GM11168 (cell line): ENCODE measurements at regions not wholly inside any gene's neighbourhood (a gene's known extent, or its start where the extent isn't known, plus 50 kb on each side); places are given as distances from the start of the nearest gene placed in this dataset.
"Not testable (repeated sequence)": the region's sequence is repeated elsewhere in the genome, so short reads cannot be mapped to it uniquely, and the experiment has no call there.

Experiments used
- in situ Hi-C: fragments of 300-500 bp; cut with MboI; formaldehyde crosslinking; loops from one replicate; pipeline ENCODE4 v1.12.0; 2022; ENCODE audit warnings: low sequenced_read_pairs; ENCODE audit not compliant: unreplicated experiment

GRCh38 chr1:208668991-208669390, 424.8 kb upstream of the PLXNA2 start:
- in situ Hi-C loops = loop anchor here (25.0 kb wide), 1 partner anchor 518 kb away; no protein-coding TSS in a partner anchor

- in situ Hi-C loops = loop anchor here (25.0 kb wide), 1 partner anchor 517 kb away; no protein-coding TSS in a partner anchor
Observed at GRCh38 chr1:208670778-208671177, 426.6 kb upstream of the PLXNA2 start.

DNA sequence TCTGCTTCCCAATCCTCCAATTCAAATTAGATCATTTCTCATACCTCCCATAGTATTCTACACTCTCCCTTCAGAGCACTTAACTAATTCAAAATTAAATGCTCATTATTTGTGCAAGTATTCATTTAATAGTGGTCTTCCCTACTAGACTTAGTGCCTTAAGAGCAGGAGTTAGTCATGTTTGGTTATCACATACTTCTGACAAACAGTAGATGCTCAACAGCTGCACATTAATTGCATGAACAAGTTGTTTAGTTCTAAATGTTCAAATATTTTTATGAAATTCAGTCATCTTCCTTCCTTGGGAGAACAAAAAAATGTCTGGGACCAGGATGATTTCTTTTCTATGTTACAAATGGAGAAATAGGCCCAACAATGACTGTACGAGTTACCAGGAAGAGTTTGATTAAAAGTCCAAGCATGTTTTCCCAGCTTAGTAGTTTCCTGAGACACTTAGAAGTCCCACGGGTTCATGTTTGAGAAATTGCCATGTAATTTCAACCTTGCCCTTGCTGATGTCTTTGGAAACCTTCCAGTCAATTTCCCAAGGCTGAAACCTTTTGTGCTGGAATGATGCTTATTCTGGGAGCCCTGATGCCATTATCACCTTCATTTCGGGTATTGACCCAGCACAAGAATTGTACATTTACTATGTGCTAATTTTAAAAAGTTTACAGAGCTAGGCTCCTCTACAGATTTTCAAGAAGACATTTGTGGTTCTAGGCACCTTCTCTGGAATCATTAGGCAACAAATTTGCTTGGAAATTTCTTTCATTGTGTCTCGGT, 437.9 kb upstream of the PLXNA2 start:
- in situ Hi-C loops = no loop called here

- in situ Hi-C loops = no loop called here
Observed at GRCh38 chr1:208682664-208683013, 438.5 kb upstream of the PLXNA2 start.

DNA sequence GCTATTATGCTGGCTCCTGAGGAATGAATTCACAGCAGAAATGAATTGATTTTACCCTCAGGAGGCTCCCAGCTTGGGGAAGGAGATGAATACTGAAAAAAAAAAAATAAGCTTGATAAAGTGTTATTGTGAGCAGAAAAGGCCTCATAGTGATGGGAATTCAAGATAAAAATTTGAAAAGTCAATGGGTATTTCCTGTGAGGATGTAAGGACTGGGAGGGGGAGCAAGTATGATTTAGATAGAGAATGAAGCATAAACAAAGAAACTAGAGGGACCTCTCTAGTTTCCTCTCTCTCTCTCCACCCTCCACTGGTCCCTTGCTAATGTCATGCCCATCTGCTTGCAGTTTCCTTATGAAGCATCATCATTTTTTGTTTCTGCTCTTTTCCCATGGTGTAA, 439.0 kb upstream of the PLXNA2 start:
- in situ Hi-C loops = no loop called here

DNA sequence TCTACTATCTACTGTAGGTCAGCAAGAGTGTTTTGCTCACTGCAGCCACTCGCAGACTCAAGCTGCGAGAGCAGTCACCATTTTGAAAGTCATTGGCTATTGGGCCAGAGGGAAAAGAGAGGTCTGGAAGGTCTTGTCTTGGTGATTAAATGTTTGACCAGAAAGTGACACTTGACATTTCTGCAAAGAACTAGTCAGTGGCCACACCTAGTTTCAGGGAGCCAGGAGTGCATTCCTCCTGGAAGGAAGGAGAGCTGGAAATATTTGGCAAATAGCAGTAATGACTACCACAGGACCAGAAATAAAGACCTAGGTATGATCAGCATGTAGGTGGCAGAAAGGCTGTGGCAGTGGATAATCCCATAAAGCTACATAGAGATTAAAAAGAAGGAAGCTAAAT, 440.0 kb upstream of the PLXNA2 start:
- in situ Hi-C loops = no loop called here

DNA sequence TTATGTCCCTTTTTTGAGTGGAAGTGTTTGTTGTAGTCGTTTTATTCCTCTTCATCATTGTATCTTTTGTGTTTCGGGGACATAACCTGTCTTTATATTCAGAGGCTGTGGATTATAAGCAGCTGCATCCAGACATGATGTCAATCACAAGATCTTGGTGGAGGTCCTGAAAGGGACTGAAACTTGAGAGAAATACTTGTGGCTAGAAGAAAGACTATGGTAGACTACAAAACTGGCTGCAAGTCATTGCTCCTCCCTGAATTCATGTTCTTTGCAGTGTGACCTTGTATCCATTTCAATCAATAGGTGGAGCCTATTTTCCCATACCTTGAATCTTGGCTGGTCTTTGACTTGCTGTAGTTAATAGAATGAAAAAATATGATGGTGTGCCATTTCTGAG, 442.4 kb upstream of the PLXNA2 start:
- in situ Hi-C loops = no loop called here

DNA sequence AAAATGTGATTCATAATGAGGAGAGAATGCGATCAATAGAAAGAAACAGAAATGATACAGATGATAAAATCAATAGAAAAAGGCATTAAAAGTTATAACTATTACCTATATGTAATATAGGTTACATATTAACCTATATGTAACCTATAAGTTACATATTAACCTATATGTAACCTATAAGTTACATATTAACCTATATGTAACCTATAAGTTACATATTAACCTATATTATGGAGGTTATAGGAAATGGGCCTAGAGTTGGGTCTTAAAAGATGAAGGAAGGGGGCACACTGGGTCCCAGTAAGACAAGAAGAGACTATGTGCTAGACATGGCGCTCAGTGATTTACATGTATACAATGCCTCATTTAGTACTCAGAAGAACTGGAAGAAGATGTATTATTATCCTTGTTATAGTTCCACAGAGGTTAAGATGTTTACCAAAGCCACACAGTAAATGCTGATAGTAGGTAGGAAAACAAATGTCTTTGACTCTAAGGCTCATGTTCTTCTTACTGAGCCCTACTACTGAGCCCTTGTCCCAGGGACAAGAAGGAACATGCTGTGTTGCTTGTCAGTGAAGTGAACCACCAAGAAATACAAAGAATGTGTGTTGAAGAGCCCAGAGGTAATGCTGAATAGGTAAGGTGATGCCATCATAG, 444.6 kb upstream of the PLXNA2 start:
- in situ Hi-C loops = no loop called here

DNA sequence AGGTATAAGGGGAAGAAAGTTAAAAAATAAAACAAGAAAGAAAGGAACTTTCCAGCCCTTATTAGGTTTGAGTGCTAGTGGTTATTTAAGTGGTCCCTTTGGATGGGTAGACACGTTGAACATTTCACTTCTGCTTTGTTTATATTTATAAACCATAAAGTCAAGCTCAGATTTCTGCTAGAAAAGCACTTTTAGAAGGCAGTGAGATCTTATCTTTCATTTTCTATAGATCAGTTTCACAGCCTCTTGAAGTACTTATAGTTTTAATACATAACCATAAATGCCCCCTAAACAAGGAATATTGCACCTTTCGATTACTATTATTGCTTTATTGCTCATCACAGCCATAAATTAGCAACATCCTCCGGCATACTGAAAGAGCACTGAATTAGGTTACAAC, 446.8 kb upstream of the PLXNA2 start:
- in situ Hi-C loops = no loop called here

- in situ Hi-C loops = no loop called here
Observed at GRCh38 chr1:208709981-208710380, 465.8 kb upstream of the PLXNA2 start.

- in situ Hi-C loops = no loop called here
Observed at GRCh38 chr1:208714323-208714722, 470.1 kb upstream of the PLXNA2 start.

DNA sequence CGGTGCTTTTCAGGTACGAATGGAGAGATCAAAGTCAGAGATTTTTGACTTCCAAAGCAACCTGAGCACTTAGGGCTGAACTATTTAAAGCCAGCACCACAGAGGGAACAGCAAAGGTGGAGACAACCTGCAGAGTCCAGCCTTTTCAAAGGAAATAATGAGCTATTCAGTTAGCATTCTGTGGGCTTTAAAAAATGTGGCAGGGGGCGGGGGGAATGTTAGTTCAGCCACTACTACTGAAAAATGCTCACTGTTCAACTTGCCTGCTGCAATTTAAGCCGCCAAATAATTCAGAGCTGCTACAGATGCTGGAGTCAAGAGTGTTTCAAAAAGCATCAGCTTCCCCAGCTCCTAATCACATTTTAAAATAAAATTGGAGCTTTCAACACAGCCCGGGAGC, 473.3 kb upstream of the PLXNA2 start:
- in situ Hi-C loops = no loop called here

DNA sequence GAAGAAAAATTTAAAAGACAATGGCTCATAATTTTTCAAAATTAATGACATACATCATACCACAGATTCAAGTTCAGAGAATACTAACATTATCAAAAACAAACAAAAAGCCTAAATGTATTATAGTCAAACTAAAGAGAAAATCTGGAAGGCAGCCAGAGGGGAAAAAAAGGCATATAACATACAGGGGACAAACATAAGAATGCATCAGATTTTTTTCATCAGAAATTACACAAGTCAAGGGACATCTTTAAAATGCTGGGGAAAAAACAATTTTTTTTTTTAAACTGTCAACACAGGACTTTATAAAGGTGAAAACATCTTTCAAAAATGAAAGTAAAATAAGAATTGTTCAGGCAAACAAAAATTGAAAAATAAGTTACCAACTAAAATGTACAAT, 478.4 kb upstream of the PLXNA2 start:
- in situ Hi-C loops = no loop called here

DNA sequence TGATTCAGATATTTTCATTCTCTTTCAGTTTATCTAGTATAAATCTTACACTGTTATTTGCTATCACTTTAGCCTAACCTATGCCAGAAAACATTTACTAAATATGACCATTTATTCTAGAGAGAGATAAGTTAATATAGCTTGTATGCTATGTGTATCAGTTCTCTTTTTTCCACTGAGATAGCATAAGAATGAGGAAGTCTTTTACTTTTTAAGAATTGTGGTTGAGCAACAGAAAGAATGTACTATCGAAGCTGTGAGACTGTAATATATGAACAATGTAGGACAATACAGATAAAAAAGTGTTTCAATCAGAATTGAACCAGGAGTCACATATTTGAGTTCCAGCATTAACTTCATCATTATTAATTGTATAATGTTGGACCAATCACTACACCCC, 479.9 kb upstream of the PLXNA2 start:
- in situ Hi-C loops = no loop called here

DNA sequence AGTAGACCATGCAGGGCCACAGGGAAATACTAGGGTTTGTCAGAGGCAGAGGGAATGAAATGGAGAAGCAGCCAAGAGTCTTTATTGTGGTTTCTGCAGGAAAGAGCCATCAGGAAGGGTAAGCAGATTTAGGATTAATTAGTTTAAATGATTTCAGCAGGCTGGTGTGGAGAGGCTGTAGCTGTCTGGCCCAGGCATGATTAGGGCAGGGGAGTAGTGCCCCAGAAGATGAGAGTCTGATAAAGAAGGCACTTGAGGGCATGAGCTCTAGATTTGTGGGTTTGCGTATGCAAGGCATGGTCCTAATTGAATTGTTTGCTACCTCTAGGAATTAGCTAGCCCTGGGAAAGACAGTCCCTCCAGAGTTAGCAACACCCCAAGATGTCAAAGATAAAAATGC, 484.6 kb upstream of the PLXNA2 start:
- in situ Hi-C loops = no loop called here

DNA sequence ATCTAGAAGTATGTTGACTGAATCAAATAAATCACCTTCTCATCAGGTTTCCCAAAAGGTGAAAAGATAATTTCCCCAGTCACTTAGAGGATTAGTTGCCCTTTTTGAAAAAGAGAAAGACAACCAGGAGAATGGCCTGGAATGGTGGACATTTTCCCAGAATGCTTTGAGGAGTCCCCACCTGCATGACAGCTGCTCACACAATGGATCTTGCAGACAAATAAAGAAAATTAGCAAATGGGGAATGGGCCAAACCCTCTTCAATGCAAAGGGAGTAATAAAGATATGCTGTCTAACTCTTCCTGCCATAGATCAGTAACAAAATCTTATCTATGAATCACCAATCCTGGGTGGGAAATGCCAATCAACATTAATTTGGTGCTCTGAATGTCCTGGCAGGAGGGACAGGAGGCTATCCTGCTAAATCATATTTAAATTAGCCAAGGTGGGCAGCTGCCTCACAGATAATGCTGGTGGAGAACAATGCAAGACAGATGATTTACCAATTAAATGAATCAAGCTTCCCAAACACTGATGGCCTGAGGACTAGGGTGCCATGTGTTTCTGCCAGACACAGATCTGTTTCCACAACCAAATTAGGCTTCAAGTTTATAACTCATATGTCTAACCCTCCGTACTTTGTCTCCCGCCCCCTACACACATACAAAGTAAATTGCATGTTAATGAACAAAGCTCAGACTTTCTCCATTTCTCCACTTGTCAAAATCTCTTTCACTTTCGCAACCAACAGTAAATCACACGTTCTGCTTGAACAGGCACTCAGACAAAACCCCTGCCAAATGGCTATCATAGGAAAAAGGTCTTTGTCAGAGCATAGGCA, 488.0 kb upstream of the PLXNA2 start:
- in situ Hi-C loops = no loop called here

DNA sequence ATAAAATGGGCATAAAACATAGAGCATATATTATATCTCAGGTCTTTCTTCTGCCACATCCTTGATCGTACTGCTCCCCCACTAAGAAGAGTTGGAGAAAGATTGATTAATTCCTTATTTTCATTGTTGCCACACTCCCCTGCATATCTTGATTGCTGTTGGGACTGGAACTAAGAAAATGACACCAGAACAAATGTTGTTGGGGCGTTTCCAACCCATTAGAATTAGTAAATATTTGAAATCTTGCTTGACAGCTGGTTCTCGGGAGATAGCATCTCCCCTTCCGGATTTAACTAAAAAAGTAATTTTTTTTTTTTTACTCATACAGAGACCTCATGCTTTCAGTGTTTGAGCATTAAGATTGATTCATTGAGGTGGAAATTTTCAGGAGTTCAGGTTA, 493.0 kb upstream of the PLXNA2 start:
- in situ Hi-C loops = no loop called here

DNA sequence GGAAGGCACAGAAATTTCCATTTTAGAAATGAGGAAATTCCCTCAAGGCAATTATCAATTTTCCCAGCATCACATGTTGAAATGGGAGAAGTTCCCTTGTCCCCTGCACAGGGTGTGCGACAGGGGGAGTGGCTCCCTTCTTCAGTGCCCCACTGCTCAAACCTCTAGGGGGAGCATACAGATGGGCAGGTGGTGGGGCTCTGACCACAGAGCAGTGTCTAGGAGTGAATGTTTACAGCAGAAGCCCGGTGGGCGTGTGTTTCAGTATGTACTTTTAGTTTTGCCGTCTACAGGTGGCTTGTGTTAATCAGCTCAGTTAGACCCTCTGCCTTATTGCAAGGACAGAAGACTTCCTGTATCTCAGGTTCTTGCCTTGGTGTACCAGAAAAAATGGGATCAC, 493.7 kb upstream of the PLXNA2 start:
- in situ Hi-C loops = no loop called here

DNA sequence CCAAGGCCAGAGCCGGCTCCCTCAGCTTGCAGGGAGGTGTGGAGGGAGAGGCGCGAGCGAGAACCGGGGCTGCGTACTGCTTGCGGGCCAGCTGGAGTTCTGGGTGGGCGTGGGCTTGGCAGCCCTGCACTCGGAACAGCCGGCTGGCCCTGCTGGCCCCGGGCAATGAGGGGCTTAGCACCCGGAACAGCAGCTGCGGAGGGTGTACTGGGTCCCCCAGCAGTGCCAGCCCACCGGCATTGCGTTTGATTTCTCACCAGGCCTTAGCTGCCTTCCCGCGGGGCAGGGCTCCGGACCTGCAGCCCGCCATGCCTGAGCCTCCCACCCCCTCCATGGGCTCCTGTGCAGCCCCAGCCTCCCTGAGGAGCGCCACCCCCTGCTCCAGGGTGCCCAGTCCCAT, 495.5 kb upstream of the PLXNA2 start:
- in situ Hi-C loops = not testable (repeated sequence)

DNA sequence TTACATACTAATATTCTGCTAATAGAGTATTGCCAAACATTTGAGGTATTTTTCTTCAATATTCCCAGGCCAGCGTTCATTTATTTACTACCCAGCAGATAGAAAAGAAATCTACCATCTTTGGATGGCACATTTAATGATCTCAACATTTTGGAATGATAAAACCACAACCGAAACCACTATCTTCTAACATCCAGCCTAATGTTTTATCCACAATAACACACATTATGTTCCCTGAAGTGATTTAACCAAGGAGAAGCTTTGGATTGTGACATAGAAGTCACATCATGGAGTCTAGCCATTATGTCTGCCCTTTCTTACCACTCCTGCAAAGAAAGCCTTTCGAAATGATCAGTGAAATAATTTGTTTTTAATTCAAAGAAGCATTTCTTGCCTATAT, 497.1 kb upstream of the PLXNA2 start:
- in situ Hi-C loops = no loop called here

GRCh38 chr1:208743361-208743760, 499.2 kb upstream of the PLXNA2 start:
- in situ Hi-C loops = no loop called here
